ENCODE measurements at regions not wholly inside any gene's neighbourhood (a gene's known extent, or its start where the extent isn't known, plus 50 kb on each side); places are given as distances from the start of the nearest gene placed in this dataset.

DNA sequence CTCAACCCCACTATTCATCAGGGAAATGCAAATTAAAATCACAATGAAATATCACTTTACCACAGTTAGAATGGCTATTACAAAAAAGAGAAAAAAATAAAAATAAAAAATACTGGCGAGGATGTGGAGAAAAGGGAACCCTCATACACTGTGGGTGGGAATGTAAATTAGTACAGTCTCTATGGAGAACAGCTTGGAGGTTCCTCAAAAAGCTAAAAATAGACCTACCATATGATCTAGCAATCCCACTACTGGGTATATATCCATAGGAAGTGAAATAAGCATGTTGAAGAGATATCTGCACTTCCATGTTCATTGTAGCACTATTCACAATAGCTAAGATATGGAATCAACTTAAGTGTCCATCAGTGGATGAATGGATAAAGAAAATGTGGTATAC, 50.5 kb upstream of the PAGE1 start:
- Histone ChIP-seq H3K36me3 (no peaks in the 10 kb centered on the region), H3K27ac (no peak overlapping the region), H3K27me3 (replicated peaks; ENCODE audit: insufficient read depth) (no peaks in the 10 kb centered on the region), H3K9me3 (no peaks in the 10 kb centered on the region), H3K4me1 (replicated peaks) (no peaks in the 10 kb centered on the region), H3K4me3 (no peak overlapping the region)
- WGBS = 100% methylated on average over 1 of the region's 1 CpG
- intact Hi-C loops (cut with DNase I) = no loop called here
- TF ChIP-seq POLR2A (IDR thresholded peaks at IDR 0.05) = no peak
- TF ChIP-seq, protein P1, sequence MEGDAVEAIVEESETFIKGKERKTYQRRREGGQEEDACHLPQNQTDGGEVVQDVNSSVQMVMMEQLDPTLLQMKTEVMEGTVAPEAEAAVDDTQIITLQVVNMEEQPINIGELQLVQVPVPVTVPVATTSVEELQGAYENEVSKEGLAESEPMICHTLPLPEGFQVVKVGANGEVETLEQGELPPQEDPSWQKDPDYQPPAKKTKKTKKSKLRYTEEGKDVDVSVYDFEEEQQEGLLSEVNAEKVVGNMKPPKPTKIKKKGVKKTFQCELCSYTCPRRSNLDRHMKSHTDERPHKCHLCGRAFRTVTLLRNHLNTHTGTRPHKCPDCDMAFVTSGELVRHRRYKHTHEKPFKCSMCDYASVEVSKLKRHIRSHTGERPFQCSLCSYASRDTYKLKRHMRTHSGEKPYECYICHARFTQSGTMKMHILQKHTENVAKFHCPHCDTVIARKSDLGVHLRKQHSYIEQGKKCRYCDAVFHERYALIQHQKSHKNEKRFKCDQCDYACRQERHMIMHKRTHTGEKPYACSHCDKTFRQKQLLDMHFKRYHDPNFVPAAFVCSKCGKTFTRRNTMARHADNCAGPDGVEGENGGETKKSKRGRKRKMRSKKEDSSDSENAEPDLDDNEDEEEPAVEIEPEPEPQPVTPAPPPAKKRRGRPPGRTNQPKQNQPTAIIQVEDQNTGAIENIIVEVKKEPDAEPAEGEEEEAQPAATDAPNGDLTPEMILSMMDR (IDR thresholded peaks at IDR 0.05) = no peak
- no peak for TF ChIP-seq POLR2AphosphoS5 (IDR thresholded peaks at IDR 0.05)
- no peak for DNase-seq (ENCODE audit: low spot score)
